ENCODE measurements at regions not wholly inside any gene's neighbourhood (a gene's known extent, or its start where the extent isn't known, plus 50 kb on each side); places are given as distances from the start of the nearest gene placed in this dataset.
"Not testable (repeated sequence)": the region's sequence is repeated elsewhere in the genome, so short reads cannot be mapped to it uniquely, and the experiment has no call there.

- H3K36me3 Mint-ChIP-seq (ENCODE audit: low read depth); H3K4me1 Mint-ChIP-seq (ENCODE audit: low read depth); H3K9me3 Mint-ChIP-seq; H3K27ac Mint-ChIP-seq; H3K4me3 Mint-ChIP-seq: not testable (repeated sequence)
- peaks cover 33% of the 10 kb centered on the region for H3K27me3 Mint-ChIP-seq
These were observed 50.5 kb upstream of the CCL21 start for GRCh38 chr9:34760196-34761040.
